GM12873 (cell line): ENCODE measurements at regions not wholly inside any gene's neighbourhood (a gene's known extent, or its start where the extent isn't known, plus 50 kb on each side); places are given as distances from the start of the nearest gene placed in this dataset.

ENCODE experiments used
- TF ChIP-seq, protein P1 (sequence below): IDR thresholded peaks from 2 replicates; pipeline ENCODE4 v1.5.1; 2012; ENCODE audit warnings: low read depth, mild to moderate bottlenecking, moderate library complexity, low read length, control low read depth; ENCODE audit not compliant: insufficient read depth; ENCODE audit errors: missing control alignments

GRCh38 chr1:198933515-198934222 is 294.8 kb downstream of the PTPRC start:
- TF ChIP-seq, protein P1, sequence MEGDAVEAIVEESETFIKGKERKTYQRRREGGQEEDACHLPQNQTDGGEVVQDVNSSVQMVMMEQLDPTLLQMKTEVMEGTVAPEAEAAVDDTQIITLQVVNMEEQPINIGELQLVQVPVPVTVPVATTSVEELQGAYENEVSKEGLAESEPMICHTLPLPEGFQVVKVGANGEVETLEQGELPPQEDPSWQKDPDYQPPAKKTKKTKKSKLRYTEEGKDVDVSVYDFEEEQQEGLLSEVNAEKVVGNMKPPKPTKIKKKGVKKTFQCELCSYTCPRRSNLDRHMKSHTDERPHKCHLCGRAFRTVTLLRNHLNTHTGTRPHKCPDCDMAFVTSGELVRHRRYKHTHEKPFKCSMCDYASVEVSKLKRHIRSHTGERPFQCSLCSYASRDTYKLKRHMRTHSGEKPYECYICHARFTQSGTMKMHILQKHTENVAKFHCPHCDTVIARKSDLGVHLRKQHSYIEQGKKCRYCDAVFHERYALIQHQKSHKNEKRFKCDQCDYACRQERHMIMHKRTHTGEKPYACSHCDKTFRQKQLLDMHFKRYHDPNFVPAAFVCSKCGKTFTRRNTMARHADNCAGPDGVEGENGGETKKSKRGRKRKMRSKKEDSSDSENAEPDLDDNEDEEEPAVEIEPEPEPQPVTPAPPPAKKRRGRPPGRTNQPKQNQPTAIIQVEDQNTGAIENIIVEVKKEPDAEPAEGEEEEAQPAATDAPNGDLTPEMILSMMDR: no peak

- TF ChIP-seq, protein P1: no peak
Measured at GRCh38 chr1:198934426-198934825, 295.6 kb downstream of the PTPRC start.

- TF ChIP-seq, protein P1: no peak
Measured at GRCh38 chr1:198934901-198935305, 296.1 kb downstream of the PTPRC start.

GRCh38 chr1:198935306-198935921 is 296.6 kb downstream of the PTPRC start:
- TF ChIP-seq, protein P1: no peak

GRCh38 chr1:198936371-198937083 is 297.7 kb downstream of the PTPRC start:
- TF ChIP-seq, protein P1: no peak

DNA sequence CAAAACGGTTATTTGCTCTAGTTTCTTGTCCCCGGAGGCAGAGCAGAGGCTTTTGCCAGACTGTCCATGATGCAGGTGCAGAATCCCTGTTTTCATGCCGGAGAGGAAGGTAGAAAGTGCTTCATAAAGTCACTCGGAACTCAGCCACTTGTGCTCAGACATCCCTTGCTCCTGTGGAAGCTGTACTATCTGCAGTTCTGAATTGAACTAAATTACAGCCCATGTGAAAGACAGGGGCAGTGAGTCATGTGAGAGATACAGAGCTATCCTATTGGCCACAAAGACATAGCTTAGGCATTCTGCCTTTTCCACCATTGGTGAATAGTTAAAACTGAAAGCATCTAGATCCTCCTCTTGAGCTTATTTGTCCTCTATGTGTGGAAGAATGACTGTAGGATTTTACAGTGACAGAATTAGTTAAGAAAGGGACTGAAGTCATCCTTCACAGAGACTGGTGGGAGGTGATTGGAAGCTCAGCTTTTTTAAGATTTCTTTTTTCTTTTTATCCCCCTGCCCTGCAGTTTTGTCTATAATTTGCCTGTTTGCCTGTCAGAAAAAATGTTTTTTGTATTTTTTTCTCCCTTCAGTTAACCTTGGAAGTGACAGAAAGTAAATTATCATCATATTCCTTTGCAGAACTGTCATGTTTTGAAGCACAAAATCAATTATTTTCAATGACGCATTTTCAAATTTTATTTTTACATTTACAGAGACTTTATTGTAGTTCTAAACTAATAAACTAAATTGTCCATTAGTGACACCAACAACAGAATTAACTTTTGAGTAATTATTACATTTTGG is 298.6 kb downstream of the PTPRC start:
- TF ChIP-seq, protein P1: no peak
